SHP77 (cell line): ENCODE measurements at regions not wholly inside any gene's neighbourhood (a gene's known extent, or its start where the extent isn't known, plus 50 kb on each side); places are given as distances from the start of the nearest gene placed in this dataset.
A peak's percentile ranks its signal among the peaks of the same experiment; 100 is the strongest.
"Not testable (repeated sequence)": the region's sequence is repeated elsewhere in the genome, so short reads cannot be mapped to it uniquely, and the experiment has no call there.

Experiments
- DNase-seq, 2 experiments: peaks; one replicate each; lab custom pipeline; 2025; lab: John Stamatoyannopoulos, UW

DNA sequence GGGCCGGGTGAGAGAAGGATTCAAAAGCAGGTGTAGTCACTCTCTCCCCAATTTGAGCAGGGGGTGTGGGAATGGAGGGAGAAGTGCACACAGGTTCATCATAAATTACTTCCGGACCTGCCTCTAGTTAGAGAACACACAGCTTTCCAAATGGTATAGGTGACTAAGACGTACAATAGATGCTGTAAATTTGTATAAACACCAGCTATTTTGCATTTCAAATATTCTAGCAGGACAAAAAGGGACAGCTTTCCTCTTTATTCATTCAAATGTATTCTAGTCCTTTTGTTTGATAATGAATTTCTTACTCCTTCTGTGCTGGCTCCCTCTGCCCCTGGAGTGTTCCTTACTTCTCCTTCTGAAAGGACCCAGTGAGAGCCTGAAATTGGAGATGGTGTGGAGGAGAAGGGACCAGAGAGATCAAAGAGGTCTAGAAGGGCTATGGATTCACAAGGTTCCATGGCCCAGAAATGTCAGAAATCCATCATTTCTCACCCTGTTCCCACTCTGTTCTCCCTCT is 53.2 kb upstream of the SH3BP4 start:
- DNase-seq, result no peak

DNA sequence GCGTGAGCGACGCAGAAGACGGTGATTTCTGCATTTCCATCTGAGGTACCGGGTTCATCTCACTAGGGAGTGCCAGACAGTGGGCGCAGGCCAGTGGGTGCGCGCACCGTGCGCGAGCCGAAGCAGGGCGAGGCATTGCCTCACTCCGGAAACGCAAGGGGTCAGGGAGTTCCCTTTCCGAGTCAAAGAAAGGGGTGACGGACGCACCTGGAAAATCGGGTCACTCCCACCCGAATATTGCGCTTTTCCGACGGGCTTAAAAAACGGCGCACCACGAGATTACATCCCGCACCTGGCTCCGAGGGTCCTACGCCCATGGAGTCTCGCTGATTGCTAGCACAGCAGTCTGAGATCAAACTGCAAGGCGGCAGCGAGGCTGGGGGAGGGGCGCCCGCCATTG is 63.4 kb upstream of the SH3BP4 start:
- DNase-seq, result not testable (repeated sequence)

DNA sequence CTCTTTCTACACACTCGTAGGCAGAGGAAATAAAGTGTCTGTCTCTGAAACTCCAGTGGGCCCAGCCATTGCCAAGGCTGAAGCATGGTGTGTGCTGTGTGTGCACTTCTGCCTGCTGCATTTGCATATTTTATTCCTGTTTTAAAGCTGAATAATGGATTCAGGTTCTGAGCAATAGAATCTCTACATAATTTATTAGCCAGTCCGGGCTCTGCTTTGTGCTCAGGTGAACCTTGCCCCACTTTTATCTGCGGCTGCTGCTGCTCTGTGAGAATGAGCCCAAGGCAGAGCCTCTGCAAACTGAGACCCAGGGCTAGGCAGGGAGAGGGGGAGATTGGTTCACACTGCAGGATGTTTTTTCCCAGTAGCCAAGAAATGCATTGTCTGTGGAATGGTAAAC is 64.6 kb upstream of the SH3BP4 start:
- DNase-seq, result no peak

DNA sequence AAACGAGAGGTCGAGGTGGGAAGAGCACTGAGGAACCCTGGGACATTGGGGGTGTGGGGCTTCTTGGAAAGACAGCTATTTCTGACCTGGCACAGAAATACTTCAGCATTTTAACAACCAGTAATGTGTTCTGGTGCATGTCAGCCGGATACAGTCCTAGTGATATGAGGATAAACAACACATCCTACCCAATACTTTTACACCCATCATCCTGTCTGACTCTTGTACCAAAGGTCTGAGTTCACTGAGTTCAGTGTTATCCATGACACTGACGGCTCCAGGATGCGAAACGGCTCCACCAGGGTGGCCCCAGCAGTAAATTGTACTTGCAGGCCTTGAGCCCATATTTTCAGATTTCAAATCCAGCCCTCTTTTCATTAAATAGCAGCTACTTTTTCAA is 65.9 kb upstream of the SH3BP4 start:
- DNase-seq, result no peak

DNA sequence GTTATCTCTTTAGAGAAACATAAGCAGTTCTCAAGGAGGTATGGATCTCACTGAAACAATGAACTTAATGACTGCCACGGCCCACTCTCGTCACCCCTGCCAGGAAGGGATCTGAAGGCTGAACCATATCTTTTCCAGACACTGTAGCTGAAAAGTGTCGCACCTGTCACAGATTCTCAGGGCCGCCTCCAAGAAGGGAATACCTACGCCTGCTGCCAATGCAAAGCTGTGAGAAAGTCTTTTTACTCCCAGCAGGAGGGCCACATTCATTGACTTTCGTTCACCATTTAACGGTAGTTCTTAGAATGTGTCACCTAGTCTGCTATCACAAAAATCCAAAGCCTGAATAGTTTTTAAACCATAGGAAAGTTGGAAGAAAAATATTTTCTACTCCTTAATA is 66.7 kb upstream of the SH3BP4 start:
- no peak for DNase-seq

DNA sequence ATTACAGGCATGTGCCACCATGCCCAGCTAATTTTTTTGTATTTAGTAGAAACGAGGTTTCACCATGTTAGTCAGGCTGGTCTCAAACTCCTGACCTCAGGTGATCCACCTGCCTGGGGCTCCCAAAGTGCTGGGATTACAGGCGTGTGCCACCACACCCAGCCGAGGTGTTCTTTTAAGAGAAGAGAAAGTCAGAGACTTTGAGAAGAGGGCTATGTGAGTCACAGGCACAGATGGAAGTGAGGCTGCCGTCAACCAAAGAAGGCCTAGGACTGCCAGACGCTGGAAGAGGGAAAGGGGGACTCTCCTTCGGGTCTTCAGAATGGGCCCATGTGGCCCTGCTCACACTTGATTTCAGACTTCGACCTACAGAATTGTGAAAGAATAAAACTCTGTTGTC is 67.2 kb upstream of the SH3BP4 start:
- no peak for DNase-seq

DNA sequence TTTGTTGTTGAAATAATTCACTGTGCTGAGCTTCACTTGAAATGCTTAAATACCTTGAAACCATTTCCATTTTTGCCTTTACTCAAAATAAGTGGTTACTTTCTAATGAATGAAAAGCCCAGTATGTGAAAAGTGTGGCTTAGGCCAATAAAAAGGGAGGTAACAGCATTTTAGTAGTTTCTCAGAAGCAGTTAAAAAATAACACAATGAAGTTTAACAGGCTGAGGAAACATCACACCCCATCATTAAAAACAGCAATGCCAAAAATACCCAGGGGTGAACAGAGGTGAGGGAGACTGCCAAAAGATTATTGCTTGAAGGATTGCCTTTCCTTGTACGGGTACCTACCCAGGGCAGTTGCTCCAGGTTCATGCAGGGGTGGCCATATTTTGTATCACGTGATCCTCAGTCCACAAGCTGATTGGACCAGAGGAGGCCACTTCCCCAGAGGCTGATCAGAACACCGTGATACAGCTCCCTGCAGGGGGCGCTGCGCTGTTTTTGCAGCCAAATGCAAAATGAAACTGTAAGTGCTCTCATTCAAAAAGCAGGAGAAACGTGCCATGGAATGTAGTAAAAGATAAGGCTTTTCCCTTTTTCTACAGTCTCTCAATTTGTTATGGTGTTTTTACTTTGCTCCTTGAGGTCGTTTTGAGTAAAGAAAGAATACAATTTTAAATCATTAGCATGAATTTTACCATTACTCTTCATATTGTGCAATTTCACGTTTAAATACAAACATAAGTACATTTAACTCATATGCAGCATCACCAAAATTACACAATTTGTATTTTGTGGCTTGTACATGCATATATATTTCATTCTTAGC is 70.2 kb upstream of the SH3BP4 start:
- peak; percentile 60 to 73 for DNase-seq

DNA sequence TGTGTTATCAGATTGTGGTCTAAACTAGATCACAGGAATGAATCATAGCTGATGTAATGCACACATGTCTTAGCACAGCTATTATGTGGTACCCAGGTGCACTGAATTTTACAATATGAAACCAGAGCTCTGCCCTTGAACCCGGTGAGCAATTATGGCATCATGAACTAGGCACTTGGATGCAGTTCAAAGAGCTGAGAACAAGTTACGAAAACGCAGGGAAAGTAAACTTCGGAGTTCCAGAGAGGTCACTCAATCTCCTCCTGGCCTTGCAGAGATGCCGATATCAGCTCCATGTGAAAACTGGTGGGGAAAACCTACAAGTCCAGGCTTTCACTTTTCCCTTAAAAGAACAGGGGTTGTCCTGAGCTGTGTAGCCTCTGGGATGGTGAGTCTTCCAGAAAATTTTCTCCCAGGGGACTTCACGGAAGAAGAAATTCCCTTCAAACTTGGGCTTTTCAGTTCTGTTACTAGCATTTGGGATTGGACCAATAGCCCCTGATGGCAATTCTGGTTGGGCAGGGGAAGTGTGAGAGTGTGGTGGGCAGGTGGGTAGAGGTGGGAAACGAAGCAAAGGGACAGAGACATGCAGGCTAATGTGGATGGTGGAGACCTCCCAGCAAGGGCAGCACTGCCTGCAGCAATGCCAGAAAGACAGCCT is 71.1 kb upstream of the SH3BP4 start:
- peak in 1 of 2 experiments; percentile 17 for DNase-seq

DNA sequence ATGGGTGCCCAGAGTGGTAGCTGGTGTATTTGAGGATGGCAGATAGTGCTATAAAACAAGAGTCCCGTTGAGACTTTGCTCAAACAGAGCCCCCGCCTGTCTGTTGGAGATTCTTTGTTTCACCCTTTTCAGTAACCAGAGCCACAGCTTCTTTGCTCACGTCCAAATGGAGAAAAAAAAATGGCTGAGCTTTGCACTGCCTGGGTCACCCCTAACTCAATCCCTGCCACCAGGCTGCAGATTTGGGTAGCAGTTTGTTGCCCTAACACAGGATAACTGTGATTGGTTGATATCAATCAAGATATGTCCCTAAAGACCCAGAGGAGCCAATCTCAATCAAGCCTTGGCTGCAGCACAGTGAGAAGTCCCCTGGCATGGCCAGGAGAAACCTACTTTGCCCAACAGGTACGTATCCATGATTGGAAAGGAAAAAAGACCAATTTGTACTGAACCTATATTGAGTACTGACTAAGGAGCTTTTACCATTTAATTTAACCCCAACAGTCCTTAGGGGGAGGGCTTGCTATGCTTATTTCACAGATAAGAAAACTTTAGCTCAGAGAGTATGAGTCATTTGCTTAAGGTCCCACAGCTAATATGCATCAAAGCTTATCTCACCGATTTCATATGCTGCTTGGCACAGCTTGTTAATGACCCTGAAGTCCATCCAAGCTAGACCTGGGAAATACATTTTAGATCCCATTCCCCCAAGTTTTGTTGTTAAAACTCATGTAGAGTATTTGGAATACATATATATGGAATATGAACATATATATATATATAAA is 72.0 kb upstream of the SH3BP4 start:
- no peak for DNase-seq

DNA sequence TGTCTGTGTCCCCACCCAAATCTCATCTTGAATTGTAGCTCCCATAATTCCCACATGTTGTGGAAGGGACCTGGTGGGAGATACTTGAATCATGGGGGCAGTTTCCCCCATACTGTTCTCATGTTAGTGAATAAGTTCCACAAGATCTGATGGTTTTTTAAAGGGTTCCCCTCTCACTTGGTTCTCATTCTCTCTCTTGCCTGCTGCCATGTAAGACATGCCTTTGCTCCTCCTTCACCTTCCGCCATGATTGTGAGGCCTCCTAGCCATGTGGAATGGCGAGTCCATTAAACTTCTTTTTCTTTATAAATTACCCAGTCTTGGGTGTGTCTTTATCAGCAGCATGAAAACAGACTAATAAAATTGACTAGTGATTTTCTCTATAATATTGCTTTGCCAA is 75.2 kb upstream of the SH3BP4 start:
- DNase-seq, result not testable (repeated sequence)

DNA sequence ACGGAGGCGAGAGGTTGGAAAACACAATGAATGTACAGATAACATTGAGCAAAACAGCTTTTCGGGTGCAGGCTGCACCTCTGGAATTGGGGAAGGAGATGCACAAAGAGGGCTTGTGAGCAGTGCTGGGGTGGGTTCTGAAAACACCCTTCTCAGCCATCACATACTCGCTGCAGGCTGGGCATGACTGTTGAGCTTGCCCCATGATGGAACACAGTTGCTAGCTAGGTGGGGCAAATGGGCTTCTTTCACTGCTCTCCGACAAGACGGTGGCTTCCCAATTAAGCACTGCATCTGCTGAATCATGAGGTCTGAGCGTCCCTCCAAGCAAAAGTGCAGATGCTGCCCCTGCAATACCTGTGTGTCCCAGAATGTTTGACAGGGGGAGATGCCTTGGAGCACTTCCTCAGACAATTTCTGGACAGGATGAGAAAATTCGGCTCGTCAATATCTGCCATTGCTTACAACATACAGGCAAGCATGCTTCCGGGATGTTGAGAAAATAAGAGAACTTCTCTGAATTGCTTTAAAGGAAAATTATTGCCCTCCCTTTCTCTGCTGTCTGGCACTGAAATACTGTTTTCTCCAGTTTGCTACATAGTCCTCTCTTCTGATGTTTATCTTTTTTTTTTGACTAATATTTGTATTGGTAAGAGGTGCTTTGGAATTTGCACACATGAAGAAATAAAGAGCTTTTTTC is 77.3 kb upstream of the SH3BP4 start:
- no peak for DNase-seq

DNA sequence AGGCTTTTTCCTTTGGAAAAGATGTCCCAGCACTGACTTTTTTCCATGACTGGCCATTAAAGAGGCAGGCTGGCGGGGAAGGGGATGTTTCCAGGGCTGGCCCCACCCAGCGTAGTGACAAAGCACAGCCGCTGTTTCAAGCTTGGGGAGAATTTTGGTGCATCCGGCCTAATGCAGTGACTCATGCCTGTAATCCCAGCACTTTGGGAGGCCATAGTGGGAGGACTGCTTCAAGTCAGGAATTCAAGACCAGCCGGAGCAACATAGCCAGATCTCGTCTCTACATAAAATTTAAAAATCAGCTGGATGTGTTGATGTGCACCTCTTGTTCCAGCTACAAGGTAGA is 78.0 kb upstream of the SH3BP4 start:
- no peak for DNase-seq

DNA sequence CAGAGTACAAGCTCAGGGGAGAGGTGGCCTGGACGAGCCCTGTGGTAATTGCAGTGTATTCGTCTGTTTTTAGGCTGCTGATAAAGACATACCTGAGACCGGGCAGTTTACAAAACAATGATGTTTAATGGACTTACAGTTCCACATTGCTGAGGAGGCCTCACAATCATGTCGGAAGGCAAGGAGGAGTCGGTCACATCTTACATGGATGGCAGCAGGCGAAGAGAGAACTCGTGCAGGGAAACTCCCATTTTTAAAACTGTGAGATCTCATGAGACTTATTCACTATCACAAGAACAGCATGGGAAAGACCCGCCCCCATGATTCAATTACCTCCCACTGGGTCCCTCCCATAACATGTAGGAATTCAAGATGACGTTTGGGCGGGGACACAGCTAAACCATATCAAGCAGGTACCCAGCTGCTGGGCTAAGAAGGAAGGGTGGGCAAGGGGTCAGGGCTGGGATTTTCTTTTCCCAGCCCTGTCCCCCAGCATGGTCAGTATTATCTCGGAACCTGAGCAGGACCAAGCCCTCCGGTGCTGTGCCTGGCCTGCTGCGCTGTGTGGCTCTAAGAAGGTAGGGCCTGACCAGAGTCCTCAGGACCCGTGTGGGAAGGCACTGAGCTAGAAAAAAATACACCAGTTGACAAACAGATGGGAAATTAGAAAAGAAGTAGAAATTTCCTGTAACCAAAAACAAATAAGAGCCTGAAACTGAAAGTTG is 78.6 kb upstream of the SH3BP4 start:
- DNase-seq, result no peak

DNA sequence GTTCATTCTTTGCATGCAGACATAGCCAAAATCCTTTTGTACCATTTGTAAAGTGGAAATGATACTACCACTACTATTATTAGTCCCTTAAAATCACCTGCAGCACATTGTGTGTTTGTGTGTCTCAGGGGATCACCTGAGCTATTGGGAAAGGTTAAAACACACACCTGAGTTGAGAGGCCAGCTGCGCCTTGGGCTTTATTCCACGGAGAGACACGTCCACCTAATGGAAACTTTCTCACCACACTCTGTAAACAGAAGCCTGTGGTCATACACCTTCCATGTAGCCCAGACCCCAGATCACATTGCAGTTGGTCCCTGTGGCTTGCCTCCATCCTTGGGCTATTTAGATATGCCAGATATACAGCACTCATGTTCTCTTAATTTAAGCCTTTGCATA is 81.8 kb upstream of the SH3BP4 start:
- DNase-seq, result no peak

DNA sequence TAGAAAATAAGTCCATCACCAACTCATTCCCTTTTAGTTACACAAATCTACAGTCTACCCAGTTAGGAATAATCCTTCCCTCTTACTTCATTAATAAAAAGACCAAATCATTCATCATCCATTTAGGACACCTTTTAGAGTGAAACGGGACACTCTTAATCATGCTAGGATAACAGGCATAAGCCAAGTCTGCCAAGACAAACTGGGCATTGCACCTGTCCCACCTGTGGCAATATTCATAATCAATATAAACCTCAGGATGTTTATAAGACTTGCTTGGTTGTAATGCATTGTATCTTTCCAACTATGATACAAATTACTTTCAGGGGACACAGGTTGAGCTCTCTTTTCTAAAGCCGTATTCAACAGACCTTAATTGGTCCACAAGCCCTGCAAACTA is 82.7 kb upstream of the SH3BP4 start:
- DNase-seq, result no peak

DNA sequence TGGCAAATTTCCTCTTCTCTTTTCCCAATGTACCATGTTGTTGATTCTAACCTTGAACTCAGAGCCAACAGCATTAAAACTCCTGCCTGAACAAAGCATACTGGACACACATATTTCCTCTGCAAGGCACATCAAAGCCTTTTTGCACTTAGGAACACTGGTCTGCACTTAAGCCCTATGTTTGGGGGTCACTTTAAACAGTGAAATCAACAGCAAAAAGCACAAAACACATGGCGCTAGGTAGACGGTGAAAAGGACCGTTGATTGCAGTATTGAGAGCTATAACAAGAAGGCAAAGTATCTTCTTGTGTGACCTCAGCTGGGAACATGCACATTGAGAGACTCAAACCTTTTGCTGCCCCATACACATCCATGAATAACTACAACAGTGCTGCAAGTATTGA is 83.9 kb upstream of the SH3BP4 start:
- DNase-seq, result no peak

DNA sequence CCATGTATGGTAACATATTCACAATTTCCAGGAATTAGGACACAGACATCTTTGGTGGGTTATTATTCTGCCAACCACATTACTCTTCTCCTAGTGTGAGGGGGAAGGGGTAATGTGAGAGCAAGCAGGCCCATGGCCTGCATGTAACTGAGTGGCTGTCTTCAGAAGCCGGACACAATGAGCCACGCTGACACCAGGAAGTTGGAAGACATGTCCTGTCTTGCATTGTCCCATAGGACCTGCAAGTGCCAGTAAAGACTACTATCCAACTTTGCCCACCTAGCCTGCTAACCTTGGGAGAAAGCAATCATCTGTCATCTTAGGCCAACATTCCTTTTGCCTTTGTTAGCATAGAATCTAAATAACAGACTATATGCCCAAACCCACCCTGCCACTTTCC is 86.2 kb upstream of the SH3BP4 start:
- DNase-seq, result no peak

DNA sequence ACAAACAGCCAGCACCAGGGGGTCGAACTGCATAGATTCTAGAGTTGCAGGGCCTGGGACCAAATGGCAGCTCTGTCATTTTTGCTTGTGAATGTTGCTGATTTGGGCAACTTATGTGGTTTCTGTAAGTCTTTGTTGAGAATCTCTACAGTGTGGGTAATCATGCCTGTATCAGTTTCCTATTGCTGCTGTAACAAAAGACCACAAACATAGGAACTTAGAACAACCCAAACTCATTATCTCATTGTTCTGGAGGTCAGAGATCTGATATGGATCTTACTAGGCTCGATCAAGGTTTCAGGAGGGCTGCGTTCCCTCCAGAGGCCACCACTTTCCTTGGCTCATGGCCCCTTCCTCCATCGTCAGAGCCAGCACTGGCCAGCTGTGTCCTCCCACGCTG is 86.8 kb upstream of the SH3BP4 start:
- DNase-seq, result no peak

DNA sequence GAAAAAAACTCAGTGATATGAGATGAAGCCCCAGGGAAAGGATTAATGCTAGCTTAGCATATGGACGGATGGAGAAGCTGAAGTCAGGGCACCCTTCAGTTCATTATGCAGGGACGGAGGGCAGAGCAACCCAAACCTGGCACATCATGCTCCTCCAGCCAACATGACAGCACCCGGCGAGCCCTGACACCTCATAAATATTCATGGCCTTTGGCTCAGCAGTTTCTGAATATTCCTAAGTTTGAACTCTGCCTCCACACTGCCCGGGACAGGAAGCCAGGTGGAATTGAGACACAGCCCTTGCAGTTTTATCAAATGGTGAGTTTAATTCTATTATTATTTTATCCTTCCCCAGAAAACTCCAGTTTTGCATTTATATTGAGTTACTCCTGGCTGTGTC is 87.3 kb upstream of the SH3BP4 start:
- DNase-seq, result no peak

DNA sequence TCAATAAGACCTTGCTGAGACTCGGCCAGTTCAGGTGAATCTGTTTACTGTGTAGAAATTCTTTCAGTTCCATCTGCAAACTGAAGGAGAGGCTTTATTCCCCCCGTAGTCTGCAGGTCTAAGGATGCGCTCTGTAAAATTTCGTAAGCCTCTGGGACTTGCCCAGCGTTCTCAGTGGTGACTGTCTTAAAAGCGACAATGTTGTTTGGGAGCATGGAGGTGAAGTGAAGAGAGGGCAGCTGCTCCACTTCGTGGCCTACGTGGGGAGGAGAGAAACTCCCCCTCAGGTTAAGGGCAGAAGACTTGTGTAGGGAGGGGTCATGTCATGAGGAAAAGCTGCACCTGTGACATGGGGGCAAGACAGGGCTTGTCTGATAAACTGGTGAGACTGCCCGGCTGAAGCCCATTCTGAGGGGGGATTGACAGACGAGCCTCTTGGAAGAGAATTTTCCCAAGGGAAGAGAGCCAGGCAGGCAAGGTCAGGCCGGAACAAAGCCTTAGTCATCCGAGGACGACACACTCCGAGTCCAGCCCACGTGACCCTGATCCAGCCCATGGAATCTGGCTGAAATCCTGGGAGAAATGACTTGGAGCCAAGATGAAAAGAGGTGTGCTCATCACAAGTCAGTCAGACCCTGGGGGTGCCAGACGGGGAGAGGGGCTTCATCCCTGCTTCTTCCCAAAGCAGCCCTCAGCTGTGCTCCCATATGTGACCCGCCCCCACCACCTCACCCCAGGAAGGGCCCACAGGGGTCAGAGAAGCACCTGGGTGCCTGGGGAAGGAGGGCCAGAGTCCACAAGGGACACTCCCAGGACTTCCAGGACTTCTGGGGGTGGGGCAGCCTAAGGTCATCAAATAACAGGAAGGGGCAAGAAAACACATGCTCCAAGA is 88.5 kb upstream of the SH3BP4 start:
- DNase-seq, result peak; percentile 2 to 12
